ENCODE measurements at regions not wholly inside any gene's neighbourhood (a gene's known extent, or its start where the extent isn't known, plus 50 kb on each side); places are given as distances from the start of the nearest gene placed in this dataset.

DNA sequence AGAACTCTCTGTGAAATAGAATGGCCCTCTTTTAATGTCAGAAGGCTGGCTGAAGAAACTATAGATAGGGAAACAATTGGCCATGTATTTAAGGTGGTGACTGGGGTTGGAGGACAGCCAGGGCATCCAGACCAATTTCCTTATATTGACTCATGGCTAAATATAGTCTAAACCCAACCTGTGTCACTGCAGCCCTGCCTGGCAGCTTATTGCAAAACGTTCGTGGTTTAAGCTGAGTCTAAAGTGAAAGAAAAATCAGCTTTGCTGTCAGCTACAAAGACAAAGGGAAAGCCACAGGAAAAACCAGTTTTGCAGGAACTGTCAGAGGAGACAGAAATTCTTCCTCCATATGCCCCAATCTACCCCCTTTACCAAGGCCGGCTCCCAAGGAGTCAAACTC is 902.8 kb upstream of the NDST4 start:
- TF ChIP-seq POLR2A (IDR thresholded peaks at IDR 0.05; ENCODE audit: low read depth, low read length) (no peak), TAF1 (IDR thresholded peaks at IDR 0.05; ENCODE audit: low read depth, low read length) (no peak), POLR2AphosphoS5 (IDR thresholded peaks at IDR 0.05; ENCODE audit: low read depth, low read length) (no peak), SPI1 (IDR thresholded peaks at IDR 0.05; ENCODE audit: low read depth, low read length) (no peak), POU2F2 (IDR thresholded peaks at IDR 0.05; ENCODE audit: low read depth, low read length) (no peak)

All from GM12891 (cell line).